Tibial nerve (tissue), 4 donors: ENCODE measurements at regions not wholly inside any gene's neighbourhood (a gene's known extent, or its start where the extent isn't known, plus 50 kb on each side); places are given as distances from the start of the nearest gene placed in this dataset.

ENCODE experiments used
- DNase-seq, 2 donors: peaks; one replicate each; pipeline ENCODE4 v3.0.0-alpha.2; 2019; ENCODE audit warnings: low spot score in 2 of 2
- H3K27ac ChIP-seq, 4 donors: fragments of 200-600 bp; sonication (generic) in 3 of 4; one replicate each; pipeline ENCODE4 v1.5.1; 2017 to 2019; ENCODE audit warnings: mild to moderate bottlenecking in 1 of 4
- H3K27me3 ChIP-seq, 2 donors: fragments of 200-600 bp; sonication (generic) in 1 of 2; one replicate each; pipeline versions ENCODE4 v1.5.1 to v1.6.0; 2017 to 2019
- H3K36me3 ChIP-seq, 3 donors: fragments of 200-600 bp; sonication (generic); one replicate each; pipeline ENCODE4 v1.5.1; 2018 to 2019
- H3K4me1 ChIP-seq, 4 donors: fragments of 200-600 bp; sonication (generic) in 3 of 4; one replicate each; pipeline ENCODE4 v1.5.1; 2017 to 2019
- H3K4me3 ChIP-seq, 4 donors: fragments of 200-600 bp; sonication (generic) in 3 of 4; one replicate each; pipeline ENCODE4 v1.5.1; 2017 to 2019; ENCODE audit warnings: mild to moderate bottlenecking in 1 of 4, moderate library complexity in 1 of 4
- H3K9me3 ChIP-seq, 4 donors: fragments of 200-600 bp; sonication (generic) in 3 of 4; one replicate each; pipeline ENCODE4 v1.5.1; 2017 to 2019
- EP300 ChIP-seq, 2 donors: sonication (generic); formaldehyde crosslinking; IDR thresholded peaks; one replicate each; pipeline ENCODE4 v1.6.1; 2017; ENCODE audit warnings: antibody characterized with exemption in 2 of 2, mild to moderate bottlenecking in 1 of 2
- POLR2A ChIP-seq, 2 donors: fragments of 450-650 bp; IDR thresholded peaks; one replicate each; pipeline ENCODE4 v1.6.1; 2017; ENCODE audit warnings: antibody characterized with exemption in 2 of 2, mild to moderate bottlenecking in 2 of 2, moderate library complexity in 2 of 2
- WGBS, 2 donors: methylation state at CpG; one replicate each; pipeline ENCODE4 v1.1.5; 2018; 5-methylcytosine and 5-hydroxymethylcytosine counted together
- TF ChIP-seq, protein P1 (sequence below), 5 experiments: fragments of 200-600 bp in 3 of 5; fragments of 450-650 bp in 2 of 5; sonication (generic) in 3 of 5; IDR thresholded peaks; one replicate each; pipeline ENCODE4 v1.5.1; 2016 to 2019; ENCODE audit warnings: antibody characterized with exemption in 5 of 5, mild to moderate bottlenecking in 3 of 5, moderate library complexity in 2 of 5

DNA sequence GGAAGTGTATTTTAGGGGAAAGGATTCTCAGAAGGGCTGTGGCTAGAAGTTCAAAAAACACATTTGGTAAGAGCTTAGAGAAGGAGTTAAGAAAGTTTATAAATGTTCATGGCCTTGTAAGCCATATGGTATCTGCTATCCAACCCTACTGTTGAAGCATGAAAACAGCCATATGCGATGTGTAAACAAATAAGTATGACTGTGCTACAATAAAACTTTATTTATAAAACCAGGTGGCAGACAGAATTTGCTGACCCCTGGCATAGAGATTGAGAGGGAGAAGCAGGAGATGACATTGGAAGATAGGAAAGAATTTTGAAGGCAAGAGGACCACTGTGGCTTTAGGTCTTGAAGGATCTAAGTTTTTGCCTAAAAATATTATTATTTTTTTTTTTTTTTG, 583.5 kb downstream of the DOK5 start:
- DNase-seq, result no peak
- Histone ChIP-seq H3K9me3 (peaks cover 0 to 8% (median 0%) of the 10 kb centered on the region in 4 donors), H3K27ac (no peak overlapping the region), H3K4me1 (no peaks in the 10 kb centered on the region), H3K4me3 (no peak overlapping the region), H3K27me3 (no peaks in the 10 kb centered on the region), H3K36me3 (no peaks in the 10 kb centered on the region)
- 85 to 98% methylated on average over 1 of the region's 1 CpG for WGBS, 2 donors
- TF ChIP-seq, protein P1, sequence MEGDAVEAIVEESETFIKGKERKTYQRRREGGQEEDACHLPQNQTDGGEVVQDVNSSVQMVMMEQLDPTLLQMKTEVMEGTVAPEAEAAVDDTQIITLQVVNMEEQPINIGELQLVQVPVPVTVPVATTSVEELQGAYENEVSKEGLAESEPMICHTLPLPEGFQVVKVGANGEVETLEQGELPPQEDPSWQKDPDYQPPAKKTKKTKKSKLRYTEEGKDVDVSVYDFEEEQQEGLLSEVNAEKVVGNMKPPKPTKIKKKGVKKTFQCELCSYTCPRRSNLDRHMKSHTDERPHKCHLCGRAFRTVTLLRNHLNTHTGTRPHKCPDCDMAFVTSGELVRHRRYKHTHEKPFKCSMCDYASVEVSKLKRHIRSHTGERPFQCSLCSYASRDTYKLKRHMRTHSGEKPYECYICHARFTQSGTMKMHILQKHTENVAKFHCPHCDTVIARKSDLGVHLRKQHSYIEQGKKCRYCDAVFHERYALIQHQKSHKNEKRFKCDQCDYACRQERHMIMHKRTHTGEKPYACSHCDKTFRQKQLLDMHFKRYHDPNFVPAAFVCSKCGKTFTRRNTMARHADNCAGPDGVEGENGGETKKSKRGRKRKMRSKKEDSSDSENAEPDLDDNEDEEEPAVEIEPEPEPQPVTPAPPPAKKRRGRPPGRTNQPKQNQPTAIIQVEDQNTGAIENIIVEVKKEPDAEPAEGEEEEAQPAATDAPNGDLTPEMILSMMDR (IDR thresholded peaks at IDR 0.05), result no peak
- TF ChIP-seq POLR2A (IDR thresholded peaks at IDR 0.05), result no peak
- no peak for TF ChIP-seq EP300 (IDR thresholded peaks at IDR 0.05)

DNA sequence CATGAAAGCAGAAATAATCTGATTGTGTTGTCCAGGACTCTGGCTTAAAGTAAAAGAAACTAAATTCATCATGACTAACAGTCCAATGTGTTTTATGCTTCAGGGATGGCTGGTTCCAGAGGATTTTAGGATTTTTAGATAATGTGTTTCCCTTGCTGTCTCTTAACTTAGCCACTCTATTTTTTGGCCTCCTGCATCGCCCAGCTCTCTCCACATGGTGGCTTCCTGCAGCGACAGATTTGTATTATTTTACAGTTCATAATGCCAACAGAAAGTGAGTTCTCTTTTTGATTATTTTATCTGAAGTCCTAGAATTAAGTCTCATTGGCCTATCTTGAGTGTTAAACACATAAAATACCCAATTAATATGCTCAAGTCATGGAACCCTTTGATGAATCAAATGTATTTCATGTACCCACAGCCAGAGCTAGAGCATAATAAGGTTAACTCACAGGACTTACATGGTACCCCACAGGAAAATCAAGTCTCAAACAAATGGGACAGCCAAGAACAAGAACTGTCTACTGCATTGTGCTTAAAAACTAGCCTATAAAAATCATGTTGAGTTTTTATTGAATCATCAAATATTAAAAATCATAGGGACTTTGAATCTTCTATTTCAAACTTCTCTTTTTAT, 582.5 kb downstream of the DOK5 start:
- Histone ChIP-seq H3K4me3 (no peak overlapping the region), H3K27ac (no peak overlapping the region), H3K4me1 (no peaks in the 10 kb centered on the region), H3K36me3 (no peaks in the 10 kb centered on the region), H3K27me3 (no peaks in the 10 kb centered on the region), H3K9me3 (peaks cover 0 to 8% (median 0%) of the 10 kb centered on the region in 4 donors)
- no peak for DNase-seq
- 48 to 49% methylated on average over 2 of the region's 2 CpGs for WGBS, 2 donors
- TF ChIP-seq EP300 (IDR thresholded peaks at IDR 0.05) (no peak), POLR2A (IDR thresholded peaks at IDR 0.05) (no peak)
- TF ChIP-seq, protein P1 (IDR thresholded peaks at IDR 0.05), result no peak

DNA sequence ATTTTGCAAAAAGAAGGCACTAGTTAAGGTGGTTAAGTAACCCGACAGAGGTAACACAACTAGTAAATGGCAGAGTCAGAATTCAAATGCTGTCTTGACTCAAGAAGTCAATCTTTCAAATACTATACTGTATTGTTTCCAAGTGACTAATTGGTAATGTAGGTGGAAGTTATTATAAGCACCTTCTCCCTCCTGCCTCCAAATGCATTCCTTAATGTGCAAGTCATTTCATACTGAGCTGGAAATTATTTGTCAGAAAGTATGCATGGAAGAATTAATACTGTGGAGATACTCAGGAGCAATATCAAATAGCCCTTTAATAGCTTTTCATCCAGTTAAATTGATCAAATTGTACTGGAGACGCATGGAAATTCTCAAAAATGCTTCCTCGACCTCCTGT, 579.1 kb downstream of the DOK5 start:
- Histone ChIP-seq H3K9me3 (no peaks in the 10 kb centered on the region), H3K27me3 (no peaks in the 10 kb centered on the region), H3K4me1 (no peaks in the 10 kb centered on the region), H3K36me3 (no peaks in the 10 kb centered on the region), H3K27ac (no peak overlapping the region), H3K4me3 (no peak overlapping the region)
- WGBS, 2 donors, result 81 to 86% methylated on average over 3 of the region's 3 CpGs
- no peak for DNase-seq
- TF ChIP-seq, protein P1 (IDR thresholded peaks at IDR 0.05), result no peak
- TF ChIP-seq EP300 (IDR thresholded peaks at IDR 0.05) (no peak), POLR2A (IDR thresholded peaks at IDR 0.05) (no peak)

DNA sequence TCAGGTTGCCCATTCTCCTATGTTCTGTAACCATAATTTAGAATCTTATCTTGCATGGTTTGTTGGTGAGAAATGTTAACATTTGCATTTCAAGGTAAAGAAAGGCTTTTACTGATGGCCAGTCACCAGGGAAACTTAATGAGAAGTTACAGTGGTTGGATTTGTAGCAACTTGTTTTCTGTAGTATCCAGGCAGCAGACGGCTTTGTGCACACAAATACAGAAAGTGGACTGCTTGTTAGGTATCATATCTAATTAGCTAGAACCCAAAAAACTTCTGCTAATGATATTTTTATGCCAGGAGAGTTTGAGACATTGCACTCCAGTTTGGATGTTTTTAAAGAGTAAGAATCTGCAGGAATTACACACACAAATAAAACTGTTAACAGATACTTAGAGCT, 578.0 kb downstream of the DOK5 start:
- Histone ChIP-seq H3K36me3 (no peaks in the 10 kb centered on the region), H3K27ac (no peak overlapping the region), H3K9me3 (no peaks in the 10 kb centered on the region), H3K4me1 (no peaks in the 10 kb centered on the region), H3K4me3 (no peak overlapping the region), H3K27me3 (no peaks in the 10 kb centered on the region)
- no peak for DNase-seq
- TF ChIP-seq EP300 (IDR thresholded peaks at IDR 0.05) (no peak), POLR2A (IDR thresholded peaks at IDR 0.05) (no peak)
- TF ChIP-seq, protein P1 (IDR thresholded peaks at IDR 0.05), result no peak
- WGBS, 2 donors, result 87 to 93% methylated on average over 1 of the region's 1 CpG

DNA sequence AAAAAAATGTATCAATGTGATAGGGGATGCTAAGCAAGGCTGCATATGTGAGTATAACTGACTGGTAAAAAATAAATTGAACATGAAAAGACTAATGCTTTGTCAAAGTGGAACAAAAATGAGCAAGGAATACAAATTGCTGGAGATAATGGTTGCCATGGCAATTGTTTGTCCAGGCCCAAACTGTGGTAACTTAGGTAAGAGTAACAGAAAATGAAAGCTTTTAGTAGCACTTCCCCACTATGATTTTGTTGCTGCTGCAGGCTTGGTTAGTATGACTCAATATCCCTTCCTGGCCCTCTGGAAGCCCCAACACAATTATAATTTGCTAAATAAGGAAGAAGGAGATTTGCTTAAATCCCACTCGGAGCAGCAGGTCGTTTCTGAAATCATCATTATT, 577.1 kb downstream of the DOK5 start:
- WGBS, 2 donors, result 64 to 84% methylated on average over 2 of the region's 2 CpGs

More for the DNA sequence above, 577.1 kb downstream of the DOK5 start:
- Histone ChIP-seq H3K36me3 (no peaks in the 10 kb centered on the region), H3K4me1 (no peaks in the 10 kb centered on the region), H3K9me3 (no peaks in the 10 kb centered on the region), H3K27me3 (no peaks in the 10 kb centered on the region), H3K4me3 (no peak overlapping the region), H3K27ac (no peak overlapping the region)
- TF ChIP-seq EP300 (IDR thresholded peaks at IDR 0.05) (no peak), POLR2A (IDR thresholded peaks at IDR 0.05) (no peak)
- TF ChIP-seq, protein P1 (IDR thresholded peaks at IDR 0.05), result no peak
- no peak for DNase-seq
